ENCODE measurements at regions not wholly inside any gene's neighbourhood (a gene's known extent, or its start where the extent isn't known, plus 50 kb on each side); places are given as distances from the start of the nearest gene placed in this dataset.
"Not testable (repeated sequence)": the region's sequence is repeated elsewhere in the genome, so short reads cannot be mapped to it uniquely, and the experiment has no call there.

- not testable (repeated sequence) for H3K4me3 ChIP-seq (ENCODE audit: low read length); H3K36me3 ChIP-seq (ENCODE audit: control insufficient read depth, insufficient read depth, low read length); H3K9me3 ChIP-seq (ENCODE audit: control insufficient read depth, low read length); H3K27me3 ChIP-seq (ENCODE audit: control insufficient read depth, insufficient read depth, low read length); H3K9ac ChIP-seq (ENCODE audit: low read length); H3K4me1 ChIP-seq (ENCODE audit: control insufficient read depth, insufficient read depth, low read length)
Observed at GRCh38 chr1:120941066-120941465, 51.5 kb downstream of the PPIAL4A start.

GRCh38 chr1:120941836-120942217, 52.3 kb downstream of the PPIAL4A start:
- peak overlapping the region; percentile 73 for H3K9ac ChIP-seq (ENCODE audit: low read length)
- not testable (repeated sequence) for H3K36me3 ChIP-seq (ENCODE audit: control insufficient read depth, insufficient read depth, low read length); H3K4me3 ChIP-seq (ENCODE audit: low read length); H3K27me3 ChIP-seq (ENCODE audit: control insufficient read depth, insufficient read depth, low read length); H3K9me3 ChIP-seq (ENCODE audit: control insufficient read depth, low read length); H3K4me1 ChIP-seq (ENCODE audit: control insufficient read depth, insufficient read depth, low read length)

DNA sequence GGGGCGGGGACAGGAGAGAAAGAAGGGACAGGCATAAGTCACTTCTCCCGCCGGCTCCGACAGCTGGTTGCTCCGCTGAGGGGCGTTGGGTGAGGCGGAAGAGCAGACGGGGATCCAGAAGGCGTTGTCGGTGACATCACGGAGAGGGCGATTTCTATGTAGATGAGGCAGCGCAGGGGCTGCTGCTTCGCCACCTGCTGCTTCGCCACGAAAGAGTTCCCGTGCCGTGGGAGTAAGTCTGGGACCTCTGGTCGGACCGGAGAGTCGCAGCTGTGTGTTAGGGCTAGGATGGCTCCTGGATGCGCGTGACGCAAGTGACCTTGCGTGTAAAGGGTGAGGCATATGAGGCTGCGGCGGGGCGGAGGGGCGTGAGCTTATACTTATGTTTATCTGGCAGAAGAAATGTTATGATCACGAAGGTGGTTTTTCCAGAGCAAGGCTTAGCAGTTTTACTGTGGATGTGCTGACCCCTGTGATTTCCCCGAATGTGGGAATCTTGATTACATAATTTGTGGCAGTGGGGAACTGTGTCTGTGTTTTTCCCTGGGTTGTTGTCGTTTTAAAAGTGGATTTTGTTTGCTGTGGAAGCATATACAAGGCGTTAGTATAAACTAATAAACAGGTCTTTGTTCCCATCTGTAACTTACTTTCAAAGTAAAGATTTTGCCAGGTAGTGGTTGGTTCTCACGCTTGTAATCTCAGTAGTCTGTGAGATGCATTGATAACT, 52.8 kb downstream of the PPIAL4A start:
- not testable (repeated sequence) for H3K9me3 ChIP-seq (ENCODE audit: control insufficient read depth, low read length); H3K27me3 ChIP-seq (ENCODE audit: control insufficient read depth, insufficient read depth, low read length); H3K4me3 ChIP-seq (ENCODE audit: low read length); H3K4me1 ChIP-seq (ENCODE audit: control insufficient read depth, insufficient read depth, low read length); H3K36me3 ChIP-seq (ENCODE audit: control insufficient read depth, insufficient read depth, low read length)
- peak overlapping the region; percentile 73 for H3K9ac ChIP-seq (ENCODE audit: low read length)

- H3K4me1 ChIP-seq (ENCODE audit: control insufficient read depth, insufficient read depth, low read length); H3K9me3 ChIP-seq (ENCODE audit: control insufficient read depth, low read length); H3K9ac ChIP-seq (ENCODE audit: low read length); H3K36me3 ChIP-seq (ENCODE audit: control insufficient read depth, insufficient read depth, low read length); H3K27me3 ChIP-seq (ENCODE audit: control insufficient read depth, insufficient read depth, low read length); H3K4me3 ChIP-seq (ENCODE audit: low read length): not testable (repeated sequence)
Observed at GRCh38 chr1:120942945-120943319, 53.4 kb downstream of the PPIAL4A start.

DNA sequence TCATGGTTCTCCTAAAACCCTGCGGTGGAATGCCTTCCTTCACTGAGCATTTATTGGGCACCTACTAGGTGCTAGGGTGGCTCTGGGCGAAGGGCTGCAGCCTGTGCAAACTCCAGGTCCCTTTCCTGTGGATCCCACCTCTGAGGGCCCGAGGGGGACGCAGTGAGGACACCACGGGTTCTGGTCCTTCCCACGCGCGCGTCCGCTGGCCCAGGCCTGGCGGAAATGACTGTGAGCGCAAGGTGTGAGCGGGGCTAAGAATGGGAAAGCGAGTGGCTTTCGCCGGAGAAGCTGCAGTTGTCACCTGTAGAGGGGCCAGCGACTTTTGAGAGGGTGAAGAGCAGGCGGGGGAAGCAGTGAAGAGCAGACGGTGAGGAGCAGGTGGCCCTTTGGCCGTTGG, 55.1 kb downstream of the PPIAL4A start:
- not testable (repeated sequence) for H3K9ac ChIP-seq (ENCODE audit: low read length); H3K4me3 ChIP-seq (ENCODE audit: low read length); H3K36me3 ChIP-seq (ENCODE audit: control insufficient read depth, insufficient read depth, low read length); H3K27me3 ChIP-seq (ENCODE audit: control insufficient read depth, insufficient read depth, low read length); H3K9me3 ChIP-seq (ENCODE audit: control insufficient read depth, low read length); H3K4me1 ChIP-seq (ENCODE audit: control insufficient read depth, insufficient read depth, low read length)

- not testable (repeated sequence) for H3K4me3 ChIP-seq (ENCODE audit: low read length); H3K4me1 ChIP-seq (ENCODE audit: control insufficient read depth, insufficient read depth, low read length); H3K36me3 ChIP-seq (ENCODE audit: control insufficient read depth, insufficient read depth, low read length); H3K27me3 ChIP-seq (ENCODE audit: control insufficient read depth, insufficient read depth, low read length); H3K9me3 ChIP-seq (ENCODE audit: control insufficient read depth, low read length); H3K9ac ChIP-seq (ENCODE audit: low read length)
Observed at GRCh38 chr1:120945122-120945521, 55.6 kb downstream of the PPIAL4A start.

DNA sequence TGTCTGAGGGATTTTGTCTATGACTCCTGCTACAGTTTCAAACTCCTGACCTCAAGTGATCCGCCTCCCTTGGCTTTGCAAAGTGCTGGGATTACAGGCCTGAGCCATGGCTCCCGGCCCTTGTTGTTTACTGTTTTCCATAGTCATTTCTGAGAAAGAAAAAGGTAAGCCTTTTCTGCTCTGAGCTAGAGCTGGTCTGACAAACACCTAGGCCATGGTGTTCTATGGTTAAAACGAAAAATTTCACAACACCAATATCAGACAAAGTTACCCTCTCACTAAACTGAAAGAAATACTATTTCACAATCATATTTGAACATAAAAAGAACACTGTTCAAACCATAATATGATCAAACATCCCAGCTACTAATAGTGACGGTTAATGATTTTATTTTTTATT, 57.5 kb downstream of the PPIAL4A start:
- H3K4me3 ChIP-seq (ENCODE audit: low read length); H3K9ac ChIP-seq (ENCODE audit: low read length); H3K9me3 ChIP-seq (ENCODE audit: control insufficient read depth, low read length); H3K4me1 ChIP-seq (ENCODE audit: control insufficient read depth, insufficient read depth, low read length); H3K27me3 ChIP-seq (ENCODE audit: control insufficient read depth, insufficient read depth, low read length); H3K36me3 ChIP-seq (ENCODE audit: control insufficient read depth, insufficient read depth, low read length): not testable (repeated sequence)

GRCh38 chr1:120949724-120950123, 60.2 kb downstream of the PPIAL4A start:
- H3K27me3 ChIP-seq (ENCODE audit: control insufficient read depth, insufficient read depth, low read length); H3K9ac ChIP-seq (ENCODE audit: low read length); H3K4me3 ChIP-seq (ENCODE audit: low read length); H3K4me1 ChIP-seq (ENCODE audit: control insufficient read depth, insufficient read depth, low read length); H3K9me3 ChIP-seq (ENCODE audit: control insufficient read depth, low read length); H3K36me3 ChIP-seq (ENCODE audit: control insufficient read depth, insufficient read depth, low read length): not testable (repeated sequence)

DNA sequence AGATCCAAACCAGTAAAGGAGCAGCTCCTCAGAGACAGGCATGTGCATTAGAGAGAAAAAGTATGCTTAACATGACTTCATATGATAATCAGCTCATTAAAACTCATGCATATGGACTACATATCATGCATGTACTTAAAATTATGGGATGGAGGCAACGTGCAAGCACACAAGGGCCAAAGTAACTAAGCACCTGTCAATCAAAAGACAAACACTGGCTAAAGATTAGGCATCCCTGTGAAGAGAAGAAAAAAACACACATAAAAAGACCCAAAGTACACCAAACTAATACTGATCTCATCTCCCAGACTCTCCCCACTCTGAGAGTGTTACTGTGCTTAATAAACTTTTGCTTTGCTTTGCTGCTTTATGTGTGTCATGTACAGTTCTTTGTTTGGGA, 61.1 kb downstream of the PPIAL4A start:
- not testable (repeated sequence) for H3K4me3 ChIP-seq (ENCODE audit: low read length); H3K27me3 ChIP-seq (ENCODE audit: control insufficient read depth, insufficient read depth, low read length); H3K9me3 ChIP-seq (ENCODE audit: control insufficient read depth, low read length); H3K9ac ChIP-seq (ENCODE audit: low read length); H3K36me3 ChIP-seq (ENCODE audit: control insufficient read depth, insufficient read depth, low read length); H3K4me1 ChIP-seq (ENCODE audit: control insufficient read depth, insufficient read depth, low read length)

GRCh38 chr1:120951100-120951499, 61.5 kb downstream of the PPIAL4A start:
- H3K4me1 ChIP-seq (ENCODE audit: control insufficient read depth, insufficient read depth, low read length); H3K4me3 ChIP-seq (ENCODE audit: low read length); H3K36me3 ChIP-seq (ENCODE audit: control insufficient read depth, insufficient read depth, low read length); H3K9me3 ChIP-seq (ENCODE audit: control insufficient read depth, low read length); H3K27me3 ChIP-seq (ENCODE audit: control insufficient read depth, insufficient read depth, low read length); H3K9ac ChIP-seq (ENCODE audit: low read length): not testable (repeated sequence)

GRCh38 chr1:120952207-120952870, 62.8 kb downstream of the PPIAL4A start:
- not testable (repeated sequence) for H3K4me1 ChIP-seq (ENCODE audit: control insufficient read depth, insufficient read depth, low read length); H3K36me3 ChIP-seq (ENCODE audit: control insufficient read depth, insufficient read depth, low read length); H3K9me3 ChIP-seq (ENCODE audit: control insufficient read depth, low read length); H3K27me3 ChIP-seq (ENCODE audit: control insufficient read depth, insufficient read depth, low read length); H3K4me3 ChIP-seq (ENCODE audit: low read length); H3K9ac ChIP-seq (ENCODE audit: low read length)

DNA sequence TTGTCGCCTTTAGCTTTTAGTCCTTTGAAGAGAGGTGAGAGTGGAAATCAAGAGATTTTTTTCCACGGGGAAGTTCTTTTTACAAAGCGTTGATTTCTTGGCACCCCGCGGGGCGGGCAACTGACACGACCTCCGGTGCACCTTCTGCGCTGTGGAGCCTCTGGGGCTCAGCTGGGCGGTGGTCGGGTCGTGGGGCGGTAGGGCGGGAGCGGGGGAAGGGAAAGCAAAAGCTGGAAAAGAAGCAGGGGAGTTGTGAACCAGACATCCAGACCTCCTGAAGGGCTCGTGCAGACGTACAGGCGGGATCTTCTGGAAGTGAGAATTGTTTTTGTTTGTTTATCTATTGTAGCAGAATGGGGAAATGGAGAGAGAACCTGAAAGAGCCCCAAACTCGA, 63.3 kb downstream of the PPIAL4A start:
- not testable (repeated sequence) for H3K4me3 ChIP-seq (ENCODE audit: low read length); H3K9ac ChIP-seq (ENCODE audit: low read length); H3K4me1 ChIP-seq (ENCODE audit: control insufficient read depth, insufficient read depth, low read length)

DNA sequence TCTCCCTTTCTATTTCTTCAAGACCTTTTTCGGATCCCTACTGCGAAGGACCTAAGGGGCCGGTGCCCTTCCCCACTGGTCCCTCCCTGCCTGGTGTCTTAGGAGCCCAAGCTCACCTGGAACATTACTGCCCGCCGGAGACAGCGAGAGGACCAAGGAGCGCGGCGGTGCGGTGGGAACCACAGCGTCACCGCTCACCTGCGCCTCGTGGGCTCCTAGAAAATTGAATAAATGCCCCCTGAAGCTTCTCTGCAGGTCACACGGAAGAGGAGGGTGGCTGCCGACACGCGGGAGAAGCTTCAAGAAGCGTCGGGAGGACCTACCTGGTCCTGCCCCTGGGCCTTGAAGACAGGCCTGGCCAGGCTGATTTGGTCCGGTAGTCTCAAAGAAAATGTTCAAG, 65.2 kb downstream of the PPIAL4A start:
- Histone ChIP-seq H3K27me3 (ENCODE audit: control insufficient read depth, insufficient read depth, low read length) (no peaks in the 10 kb centered on the region), H3K4me3 (ENCODE audit: low read length) (no peak overlapping the region), H3K9ac (ENCODE audit: low read length) (no peak overlapping the region), H3K4me1 (ENCODE audit: control insufficient read depth, insufficient read depth, low read length) (no peaks in the 10 kb centered on the region), H3K9me3 (ENCODE audit: control insufficient read depth, low read length) (no peaks in the 10 kb centered on the region), H3K36me3 (ENCODE audit: control insufficient read depth, insufficient read depth, low read length) (no peaks in the 10 kb centered on the region)

More for the DNA sequence above, 63.3 kb downstream of the PPIAL4A start:
- H3K9me3 ChIP-seq (ENCODE audit: control insufficient read depth, low read length); H3K27me3 ChIP-seq (ENCODE audit: control insufficient read depth, insufficient read depth, low read length); H3K36me3 ChIP-seq (ENCODE audit: control insufficient read depth, insufficient read depth, low read length): not testable (repeated sequence)
